Mammary epithelial cell (primary cell): ENCODE measurements at regions not wholly inside any gene's neighbourhood (a gene's known extent, or its start where the extent isn't known, plus 50 kb on each side); places are given as distances from the start of the nearest gene placed in this dataset.

Experiments
- CTCF ChIP-seq, 2 donors: IDR thresholded peaks in 1 of 2; conservative IDR thresholded peaks in 1 of 2; 2 replicates each; pipeline ENCODE4 v1.5.1; 2011 to 2012; ENCODE audit warnings: inconsistent platforms in 2 of 2, low read length in 2 of 2, mild to moderate bottlenecking in 2 of 2, control low read depth in 1 of 2, low read depth in 1 of 2; ENCODE audit not compliant: insufficient read depth in 1 of 2; ENCODE audit errors: extremely low read depth in 1 of 2
- EZH2 ChIP-seq: IDR thresholded peaks from 2 replicates; pipeline ENCODE4 v1.6.1; 2012; ENCODE audit warnings: low read length, inconsistent platforms, borderline replicate concordance

- TF ChIP-seq EZH2 (no peak), CTCF (conservative IDR thresholded peaks at IDR 0.05 in 1 of 2, IDR thresholded peaks at IDR 0.05 in 1 of 2; ENCODE audit: extremely low read depth in 1 of 2, insufficient read depth in 1 of 2, low read depth in 1 of 2, low read length in 2 of 2) (no peak)
Measured at GRCh38 chr2:100767224-100767653, 52.7 kb upstream of the NPAS2 start.
